HEK293 (cell line): ENCODE measurements at regions not wholly inside any gene's neighbourhood (a gene's known extent, or its start where the extent isn't known, plus 50 kb on each side); places are given as distances from the start of the nearest gene placed in this dataset.

Experiments used
- CTCF ChIA-PET: fragments of 350-600 bp; formaldehyde crosslinking; extraction: SDS; loops from one replicate; lab custom pipeline; 2021; ENCODE audit warnings: antibody characterized with exemption; lab: Yijun Ruan, JAX
- POLR2A ChIA-PET: fragments of 300-600 bp; formaldehyde crosslinking; extraction: SDS; loops from one replicate; lab custom pipeline; 2020; ENCODE audit warnings: antibody characterized with exemption, inconsistent platforms; lab: Yijun Ruan, JAX
- H3K27ac ChIP-seq: fragments of 200-500 bp; sonication (Bioruptor generic); 2 replicates; pipeline ENCODE4 v1.5.1; 2014; ENCODE audit warnings: low read depth, low read length, control low read depth, inconsistent platforms; ENCODE audit errors: extremely low read depth
- H3K36me3 ChIP-seq, 2 experiments: fragments of 200-500 bp in 1 of 2; sonication (Bioruptor generic) in 1 of 2; 1 replicate in 1 of 2; 2 replicates in 1 of 2; pipeline ENCODE4 v1.5.1; 2014 to 2017; ENCODE audit warnings: inconsistent platforms in 2 of 2, low read length in 2 of 2; ENCODE audit not compliant: control insufficient read depth in 2 of 2, insufficient read depth in 1 of 2
- H3K4me1 ChIP-seq: fragments of 200-500 bp; sonication (Bioruptor generic); 2 replicates; pipeline ENCODE4 v1.5.1; 2014; ENCODE audit warnings: mild to moderate bottlenecking, low read length, inconsistent platforms; ENCODE audit not compliant: control insufficient read depth, insufficient read depth
- H3K4me3 ChIP-seq: 2 replicates; pipeline ENCODE4 v1.5.1; 2011; ENCODE audit warnings: low read depth, mild to moderate bottlenecking, control low read depth, low read length, moderate library complexity
- H3K9me3 ChIP-seq: fragments of 200-500 bp; sonication (Bioruptor generic); 2 replicates; pipeline ENCODE4 v1.5.1; 2014; ENCODE audit warnings: low read depth, low read length, inconsistent platforms; ENCODE audit not compliant: control insufficient read depth, insufficient read depth
- FEZF1 ChIP-seq: fragments of 450-650 bp; formaldehyde crosslinking; IDR thresholded peaks from 2 replicates; pipeline ENCODE4 v1.5.1; 2016; ENCODE audit warnings: missing biosample characterization, missing genetic modification characterization
- HOXD13 ChIP-seq: sonication (generic); formaldehyde crosslinking; IDR thresholded peaks from 2 replicates; pipeline ENCODE4 v1.8.0; 2022; ENCODE audit warnings: missing genetic modification reagents, borderline replicate concordance
- KLF16 ChIP-seq: fragments of 450-650 bp; formaldehyde crosslinking; IDR thresholded peaks from 2 replicates; pipeline ENCODE4 v1.5.1; 2017; ENCODE audit warnings: missing biosample characterization, missing genetic modification characterization
- MZF1 ChIP-seq: fragments of 450-650 bp; formaldehyde crosslinking; IDR thresholded peaks from 2 replicates; pipeline ENCODE4 v1.5.1; 2017; ENCODE audit warnings: missing biosample characterization, missing genetic modification characterization, borderline replicate concordance
- SP2 ChIP-seq: fragments of 450-650 bp; formaldehyde crosslinking; IDR thresholded peaks from 2 replicates; pipeline ENCODE4 v1.5.1; 2016; ENCODE audit warnings: missing biosample characterization, missing genetic modification characterization
- ZFP69B ChIP-seq: fragments of 450-650 bp; formaldehyde crosslinking; IDR thresholded peaks from 2 replicates; pipeline ENCODE4 v1.5.1; 2016; ENCODE audit warnings: missing biosample characterization, missing genetic modification characterization
- ZIC2 ChIP-seq: fragments of 450-650 bp; formaldehyde crosslinking; IDR thresholded peaks from 2 replicates; pipeline ENCODE4 v1.5.1; 2016; ENCODE audit warnings: missing biosample characterization, missing genetic modification characterization
- ZNF10 ChIP-seq: fragments of 450-650 bp; formaldehyde crosslinking; IDR thresholded peaks from 2 replicates; pipeline ENCODE4 v1.5.1; 2017; ENCODE audit warnings: missing biosample characterization, missing genetic modification characterization
- ZNF292 ChIP-seq: fragments of 450-650 bp; formaldehyde crosslinking; IDR thresholded peaks from 2 replicates; pipeline ENCODE4 v1.5.1; 2016; ENCODE audit warnings: low read depth, missing biosample characterization, missing genetic modification characterization, borderline replicate concordance
- ZNF302 ChIP-seq: fragments of 450-650 bp; formaldehyde crosslinking; IDR thresholded peaks from 2 replicates; pipeline ENCODE4 v1.5.1; 2016; ENCODE audit warnings: missing biosample characterization, missing genetic modification characterization, low read depth
- ZNF366 ChIP-seq: fragments of 450-650 bp; formaldehyde crosslinking; conservative IDR thresholded peaks from 2 replicates; pipeline ENCODE4 v1.5.1; 2016; ENCODE audit warnings: missing biosample characterization, missing genetic modification characterization
- ZNF585B ChIP-seq: fragments of 450-650 bp; formaldehyde crosslinking; IDR thresholded peaks from 2 replicates; pipeline ENCODE4 v1.5.1; 2016; ENCODE audit warnings: missing biosample characterization, missing genetic modification characterization
- ZNF621 ChIP-seq: fragments of 450-650 bp; formaldehyde crosslinking; IDR thresholded peaks from 2 replicates; pipeline ENCODE4 v1.5.1; 2017; ENCODE audit warnings: missing biosample characterization, missing genetic modification characterization
- ZNF747 ChIP-seq: fragments of 450-650 bp; formaldehyde crosslinking; IDR thresholded peaks from 2 replicates; pipeline ENCODE4 v1.5.1; 2016; ENCODE audit warnings: missing biosample characterization, missing genetic modification characterization
- ZNF792 ChIP-seq: fragments of 450-650 bp; formaldehyde crosslinking; IDR thresholded peaks from 2 replicates; pipeline ENCODE4 v1.5.1; 2016; ENCODE audit warnings: missing biosample characterization, missing genetic modification characterization
- TF ChIP-seq, protein P1 (sequence below): fragments of 450-650 bp; formaldehyde crosslinking; IDR thresholded peaks from 2 replicates; pipeline ENCODE4 v1.5.1; 2016; ENCODE audit warnings: missing biosample characterization, missing genetic modification characterization
- TF ChIP-seq, protein P2 (sequence below): fragments of 450-650 bp; formaldehyde crosslinking; IDR thresholded peaks from 2 replicates; pipeline ENCODE4 v1.5.1; 2016; ENCODE audit warnings: missing biosample characterization, missing genetic modification characterization, low read depth
- TF ChIP-seq, protein P3 (sequence below): fragments of 450-650 bp; formaldehyde crosslinking; IDR thresholded peaks from 2 replicates; pipeline ENCODE4 v1.5.1; 2016; ENCODE audit warnings: missing biosample characterization, missing genetic modification characterization
- TF ChIP-seq, protein P4 (sequence below): fragments of 450-650 bp; formaldehyde crosslinking; conservative IDR thresholded peaks from 2 replicates; pipeline ENCODE4 v1.5.1; 2016; ENCODE audit warnings: low read depth, missing biosample characterization, missing genetic modification characterization

DNA sequence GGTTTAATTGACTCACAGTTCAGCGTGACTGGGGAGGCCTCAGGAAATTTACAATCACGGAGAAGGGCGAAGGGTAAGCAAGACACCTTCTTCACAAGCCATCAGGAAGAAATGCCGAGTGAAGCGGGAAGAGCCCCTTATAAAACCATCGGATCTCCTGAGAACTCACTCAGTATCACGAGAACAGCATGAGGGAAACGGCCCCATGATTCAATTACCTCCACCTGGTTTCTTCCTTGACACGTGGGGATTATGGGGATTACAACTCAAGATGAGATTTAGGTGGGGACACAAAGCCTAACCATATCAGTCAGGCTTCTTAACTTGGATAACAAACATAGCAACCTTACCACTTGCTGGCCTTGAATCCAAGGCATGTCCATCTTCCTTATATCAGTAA lies 73.6 kb upstream of the FOXN2 start:
- H3K4me1 ChIP-seq = no peaks in the 10 kb centered on the region
- ChIA-PET CTCF (no interaction called here), POLR2A (no interaction called here)
- no peak overlapping the region for H3K4me3 ChIP-seq
- TF ChIP-seq ZNF302 (tag by site-specific recombination) (no peak), FEZF1 (tag by site-specific recombination) (no peak), ZFP69B (no peak), ZNF792 (tag by site-specific recombination) (no peak), ZNF621 (tag by site-specific recombination) (no peak), KLF16 (tag by site-specific recombination) (no peak), ZNF366 (tag by site-specific recombination) (no peak)
- TF ChIP-seq, protein P1, sequence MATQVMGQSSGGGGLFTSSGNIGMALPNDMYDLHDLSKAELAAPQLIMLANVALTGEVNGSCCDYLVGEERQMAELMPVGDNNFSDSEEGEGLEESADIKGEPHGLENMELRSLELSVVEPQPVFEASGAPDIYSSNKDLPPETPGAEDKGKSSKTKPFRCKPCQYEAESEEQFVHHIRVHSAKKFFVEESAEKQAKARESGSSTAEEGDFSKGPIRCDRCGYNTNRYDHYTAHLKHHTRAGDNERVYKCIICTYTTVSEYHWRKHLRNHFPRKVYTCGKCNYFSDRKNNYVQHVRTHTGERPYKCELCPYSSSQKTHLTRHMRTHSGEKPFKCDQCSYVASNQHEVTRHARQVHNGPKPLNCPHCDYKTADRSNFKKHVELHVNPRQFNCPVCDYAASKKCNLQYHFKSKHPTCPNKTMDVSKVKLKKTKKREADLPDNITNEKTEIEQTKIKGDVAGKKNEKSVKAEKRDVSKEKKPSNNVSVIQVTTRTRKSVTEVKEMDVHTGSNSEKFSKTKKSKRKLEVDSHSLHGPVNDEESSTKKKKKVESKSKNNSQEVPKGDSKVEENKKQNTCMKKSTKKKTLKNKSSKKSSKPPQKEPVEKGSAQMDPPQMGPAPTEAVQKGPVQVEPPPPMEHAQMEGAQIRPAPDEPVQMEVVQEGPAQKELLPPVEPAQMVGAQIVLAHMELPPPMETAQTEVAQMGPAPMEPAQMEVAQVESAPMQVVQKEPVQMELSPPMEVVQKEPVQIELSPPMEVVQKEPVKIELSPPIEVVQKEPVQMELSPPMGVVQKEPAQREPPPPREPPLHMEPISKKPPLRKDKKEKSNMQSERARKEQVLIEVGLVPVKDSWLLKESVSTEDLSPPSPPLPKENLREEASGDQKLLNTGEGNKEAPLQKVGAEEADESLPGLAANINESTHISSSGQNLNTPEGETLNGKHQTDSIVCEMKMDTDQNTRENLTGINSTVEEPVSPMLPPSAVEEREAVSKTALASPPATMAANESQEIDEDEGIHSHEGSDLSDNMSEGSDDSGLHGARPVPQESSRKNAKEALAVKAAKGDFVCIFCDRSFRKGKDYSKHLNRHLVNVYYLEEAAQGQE (tag by site-specific recombination) = no peak
- no peaks in the 10 kb centered on the region for H3K9me3 ChIP-seq
- H3K27ac ChIP-seq = no peak overlapping the region
- no peaks in the 10 kb centered on the region for H3K36me3 ChIP-seq

DNA sequence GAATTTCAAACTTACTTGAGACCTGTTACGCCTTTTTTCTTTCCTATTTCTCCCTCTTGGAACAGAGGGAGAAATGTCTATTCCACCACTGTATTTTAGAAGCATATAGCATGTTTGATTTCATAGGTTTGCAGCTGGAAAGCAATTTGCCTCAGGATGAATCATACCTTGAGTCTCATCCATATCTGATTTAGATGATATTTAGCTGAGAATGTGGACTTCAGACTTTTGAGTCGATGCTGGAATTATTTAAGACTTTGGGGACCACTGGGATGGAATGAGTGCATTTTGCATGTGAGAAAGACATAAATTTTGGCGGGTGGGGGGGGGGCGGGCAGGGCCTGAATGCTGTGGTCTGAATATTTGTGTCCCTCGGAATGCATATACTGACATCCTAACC lies 67.3 kb upstream of the FOXN2 start:
- H3K9me3 ChIP-seq = no peaks in the 10 kb centered on the region
- no peaks in the 10 kb centered on the region for H3K36me3 ChIP-seq
- ChIA-PET CTCF (no interaction called here), POLR2A (no interaction called here)
- TF ChIP-seq, protein P2, sequence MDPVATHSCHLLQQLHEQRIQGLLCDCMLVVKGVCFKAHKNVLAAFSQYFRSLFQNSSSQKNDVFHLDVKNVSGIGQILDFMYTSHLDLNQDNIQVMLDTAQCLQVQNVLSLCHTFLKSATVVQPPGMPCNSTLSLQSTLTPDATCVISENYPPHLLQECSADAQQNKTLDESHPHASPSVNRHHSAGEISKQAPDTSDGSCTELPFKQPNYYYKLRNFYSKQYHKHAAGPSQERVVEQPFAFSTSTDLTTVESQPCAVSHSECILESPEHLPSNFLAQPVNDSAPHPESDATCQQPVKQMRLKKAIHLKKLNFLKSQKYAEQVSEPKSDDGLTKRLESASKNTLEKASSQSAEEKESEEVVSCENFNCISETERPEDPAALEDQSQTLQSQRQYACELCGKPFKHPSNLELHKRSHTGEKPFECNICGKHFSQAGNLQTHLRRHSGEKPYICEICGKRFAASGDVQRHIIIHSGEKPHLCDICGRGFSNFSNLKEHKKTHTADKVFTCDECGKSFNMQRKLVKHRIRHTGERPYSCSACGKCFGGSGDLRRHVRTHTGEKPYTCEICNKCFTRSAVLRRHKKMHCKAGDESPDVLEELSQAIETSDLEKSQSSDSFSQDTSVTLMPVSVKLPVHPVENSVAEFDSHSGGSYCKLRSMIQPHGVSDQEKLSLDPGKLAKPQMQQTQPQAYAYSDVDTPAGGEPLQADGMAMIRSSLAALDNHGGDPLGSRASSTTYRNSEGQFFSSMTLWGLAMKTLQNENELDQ (tag by site-specific recombination) = no peak
- TF ChIP-seq ZNF292 (tag by site-specific recombination) (no peak), ZNF10 (tag by site-specific recombination) (no peak), ZNF747 (tag by site-specific recombination) (no peak), MZF1 (tag by site-specific recombination) (no peak), ZIC2 (tag by site-specific recombination) (no peak), SP2 (tag by site-specific recombination) (no peak), HOXD13 (CRISPR knock-in tag) (no peak), ZNF585B (tag by site-specific recombination) (no peak)
- TF ChIP-seq, protein P3, sequence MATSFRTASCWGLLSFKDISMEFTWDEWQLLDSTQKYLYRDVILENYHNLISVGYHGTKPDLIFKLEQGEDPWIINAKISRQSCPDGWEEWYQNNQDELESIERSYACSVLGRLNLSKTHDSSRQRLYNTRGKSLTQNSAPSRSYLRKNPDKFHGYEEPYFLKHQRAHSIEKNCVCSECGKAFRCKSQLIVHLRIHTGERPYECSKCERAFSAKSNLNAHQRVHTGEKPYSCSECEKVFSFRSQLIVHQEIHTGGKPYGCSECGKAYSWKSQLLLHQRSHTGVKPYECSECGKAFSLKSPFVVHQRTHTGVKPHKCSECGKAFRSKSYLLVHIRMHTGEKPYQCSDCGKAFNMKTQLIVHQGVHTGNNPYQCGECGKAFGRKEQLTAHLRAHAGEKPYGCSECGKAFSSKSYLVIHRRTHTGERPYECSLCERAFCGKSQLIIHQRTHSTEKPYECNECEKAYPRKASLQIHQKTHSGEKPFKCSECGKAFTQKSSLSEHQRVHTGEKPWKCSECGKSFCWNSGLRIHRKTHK (tag by site-specific recombination) = no peak
- TF ChIP-seq, protein P4, sequence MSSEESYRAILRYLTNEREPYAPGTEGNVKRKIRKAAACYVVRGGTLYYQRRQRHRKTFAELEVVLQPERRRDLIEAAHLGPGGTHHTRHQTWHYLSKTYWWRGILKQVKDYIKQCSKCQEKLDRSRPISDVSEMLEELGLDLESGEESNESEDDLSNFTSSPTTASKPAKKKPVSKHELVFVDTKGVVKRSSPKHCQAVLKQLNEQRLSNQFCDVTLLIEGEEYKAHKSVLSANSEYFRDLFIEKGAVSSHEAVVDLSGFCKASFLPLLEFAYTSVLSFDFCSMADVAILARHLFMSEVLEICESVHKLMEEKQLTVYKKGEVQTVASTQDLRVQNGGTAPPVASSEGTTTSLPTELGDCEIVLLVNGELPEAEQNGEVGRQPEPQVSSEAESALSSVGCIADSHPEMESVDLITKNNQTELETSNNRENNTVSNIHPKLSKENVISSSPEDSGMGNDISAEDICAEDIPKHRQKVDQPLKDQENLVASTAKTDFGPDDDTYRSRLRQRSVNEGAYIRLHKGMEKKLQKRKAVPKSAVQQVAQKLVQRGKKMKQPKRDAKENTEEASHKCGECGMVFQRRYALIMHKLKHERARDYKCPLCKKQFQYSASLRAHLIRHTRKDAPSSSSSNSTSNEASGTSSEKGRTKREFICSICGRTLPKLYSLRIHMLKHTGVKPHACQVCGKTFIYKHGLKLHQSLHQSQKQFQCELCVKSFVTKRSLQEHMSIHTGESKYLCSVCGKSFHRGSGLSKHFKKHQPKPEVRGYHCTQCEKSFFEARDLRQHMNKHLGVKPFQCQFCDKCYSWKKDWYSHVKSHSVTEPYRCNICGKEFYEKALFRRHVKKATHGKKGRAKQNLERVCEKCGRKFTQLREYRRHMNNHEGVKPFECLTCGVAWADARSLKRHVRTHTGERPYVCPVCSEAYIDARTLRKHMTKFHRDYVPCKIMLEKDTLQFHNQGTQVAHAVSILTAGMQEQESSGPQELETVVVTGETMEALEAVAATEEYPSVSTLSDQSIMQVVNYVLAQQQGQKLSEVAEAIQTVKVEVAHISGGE (tag by site-specific recombination) = no peak
- 0 out of 2 replicates have a peak, but pooled peaks cover 11% of the 10 kb centered on the region for H3K4me1 ChIP-seq
- no peak overlapping the region for H3K4me3 ChIP-seq
- no peak overlapping the region for H3K27ac ChIP-seq
